DND-41 (cell line): ENCODE measurements at regions not wholly inside any gene's neighbourhood (a gene's known extent, or its start where the extent isn't known, plus 50 kb on each side); places are given as distances from the start of the nearest gene placed in this dataset.
"Not testable (repeated sequence)": the region's sequence is repeated elsewhere in the genome, so short reads cannot be mapped to it uniquely, and the experiment has no call there.

ENCODE experiments used
- EZH2 ChIP-seq: IDR thresholded peaks from 3 replicates; pipeline ENCODE4 v1.6.1; 2012; ENCODE audit warnings: borderline replicate concordance, low read depth, mild to moderate bottlenecking, moderate library complexity, low read length, inconsistent platforms; ENCODE audit not compliant: severe bottlenecking
- TF ChIP-seq, protein P1 (sequence below): IDR thresholded peaks from 2 replicates; pipeline ENCODE4 v1.5.1; 2012; ENCODE audit warnings: borderline replicate concordance, low read length, moderate library complexity, mild to moderate bottlenecking; ENCODE audit not compliant: poor library complexity, severe bottlenecking; ENCODE audit errors: extremely low read depth

DNA sequence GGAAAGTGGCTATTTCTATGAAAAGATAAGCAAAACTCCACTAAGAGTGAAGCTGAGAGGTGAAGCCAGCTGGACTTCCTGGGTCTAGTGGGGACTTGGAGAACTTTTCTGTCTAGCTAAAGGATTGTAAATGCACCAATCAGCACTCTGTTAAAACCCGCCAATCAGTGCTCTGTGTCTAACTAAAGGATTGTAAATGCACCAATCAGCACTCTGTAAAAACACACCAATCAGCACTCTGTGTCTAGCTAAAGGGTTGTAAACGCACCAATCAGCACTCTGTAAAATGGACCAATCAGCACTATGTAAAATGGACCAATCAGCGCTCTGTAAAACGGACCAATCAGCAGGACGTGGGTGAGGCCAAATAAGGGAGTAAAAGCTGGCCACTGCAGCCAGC lies 364.8 kb upstream of the GRAMD2B start:
- TF ChIP-seq, protein P1, sequence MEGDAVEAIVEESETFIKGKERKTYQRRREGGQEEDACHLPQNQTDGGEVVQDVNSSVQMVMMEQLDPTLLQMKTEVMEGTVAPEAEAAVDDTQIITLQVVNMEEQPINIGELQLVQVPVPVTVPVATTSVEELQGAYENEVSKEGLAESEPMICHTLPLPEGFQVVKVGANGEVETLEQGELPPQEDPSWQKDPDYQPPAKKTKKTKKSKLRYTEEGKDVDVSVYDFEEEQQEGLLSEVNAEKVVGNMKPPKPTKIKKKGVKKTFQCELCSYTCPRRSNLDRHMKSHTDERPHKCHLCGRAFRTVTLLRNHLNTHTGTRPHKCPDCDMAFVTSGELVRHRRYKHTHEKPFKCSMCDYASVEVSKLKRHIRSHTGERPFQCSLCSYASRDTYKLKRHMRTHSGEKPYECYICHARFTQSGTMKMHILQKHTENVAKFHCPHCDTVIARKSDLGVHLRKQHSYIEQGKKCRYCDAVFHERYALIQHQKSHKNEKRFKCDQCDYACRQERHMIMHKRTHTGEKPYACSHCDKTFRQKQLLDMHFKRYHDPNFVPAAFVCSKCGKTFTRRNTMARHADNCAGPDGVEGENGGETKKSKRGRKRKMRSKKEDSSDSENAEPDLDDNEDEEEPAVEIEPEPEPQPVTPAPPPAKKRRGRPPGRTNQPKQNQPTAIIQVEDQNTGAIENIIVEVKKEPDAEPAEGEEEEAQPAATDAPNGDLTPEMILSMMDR, result not testable (repeated sequence)
- TF ChIP-seq EZH2, result not testable (repeated sequence)
